PC-9 (cell line): ENCODE measurements at regions not wholly inside any gene's neighbourhood (a gene's known extent, or its start where the extent isn't known, plus 50 kb on each side); places are given as distances from the start of the nearest gene placed in this dataset.

ENCODE experiments used
- BruUV-seq: library from RNA; stranded (reverse); fragments of 400-500 nt; replicated peaks from 2 replicates; lab custom pipeline; 2021; lab: Mats Ljungman, UMichigan
- CTCF ChIA-PET: fragments of 300-600 bp; sonication (Branson Sonifier 250); formaldehyde crosslinking; loops from one replicate; lab custom pipeline; 2022; ENCODE audit warnings: antibody characterized with exemption; lab: Charles Lee
- POLR2A ChIA-PET: fragments of 300-600 bp; sonication (Branson Sonifier 250); formaldehyde crosslinking; loops from one replicate; lab custom pipeline; 2022; ENCODE audit warnings: antibody characterized with exemption; ENCODE audit not compliant: unreplicated experiment; lab: Charles Lee
- DNase-seq, 2 experiments: peaks; one replicate each; pipeline versions ENCODE4 v3.0.0 to v3.0.0-alpha.2; 2015 to 2022; ENCODE audit warnings: mixed read lengths in 1 of 2
- H2AFZ ChIP-seq: fragments of 200-600 bp; sonication (generic); 2 replicates; pipeline ENCODE4 v1.8.1; 2017; ENCODE audit warnings: antibody characterized with exemption
- H3F3A ChIP-seq: fragments of 200-600 bp; sonication (generic); 2 replicates; pipeline ENCODE4 v1.8.1; 2017; ENCODE audit warnings: antibody characterized with exemption, mild to moderate bottlenecking, low read depth; ENCODE audit not compliant: insufficient read depth
- H3K27ac ChIP-seq: fragments of 200-600 bp; sonication (generic); 2 replicates; pipeline ENCODE4 v1.6.1; 2016; ENCODE audit warnings: mixed run types
- H3K27me3 ChIP-seq: fragments of 200-600 bp; sonication (generic); 2 replicates; pipeline ENCODE4 v1.6.1; 2016; ENCODE audit warnings: low read depth, mixed run types; ENCODE audit not compliant: insufficient read depth
- H3K36me3 ChIP-seq: fragments of 200-600 bp; sonication (generic); 2 replicates; pipeline ENCODE4 v1.6.1; 2016; ENCODE audit warnings: low read depth, mixed run types
- H3K4me1 ChIP-seq: fragments of 200-600 bp; sonication (generic); replicated peaks from 2 replicates; pipeline ENCODE4 v1.6.1; 2016; ENCODE audit warnings: mixed run types; ENCODE audit not compliant: insufficient read depth
- H3K4me2 ChIP-seq: fragments of 200-600 bp; sonication (generic); 2 replicates; pipeline ENCODE4 v1.6.1; 2017; ENCODE audit warnings: mixed run types
- H3K4me3 ChIP-seq: fragments of 200-600 bp; sonication (generic); 2 replicates; pipeline ENCODE4 v1.6.1; 2016; ENCODE audit warnings: mixed run types
- H3K79me2 ChIP-seq: fragments of 200-600 bp; sonication (generic); 2 replicates; pipeline ENCODE4 v1.6.1; 2017; ENCODE audit warnings: low read depth, mixed run types
- H3K9me2 ChIP-seq: fragments of 200-600 bp; sonication (generic); 2 replicates; pipeline ENCODE4 v1.8.1; 2017; ENCODE audit warnings: mild to moderate bottlenecking; ENCODE audit not compliant: insufficient read depth
- H3K9me3 ChIP-seq: fragments of 200-600 bp; sonication (generic); 2 replicates; pipeline ENCODE4 v1.8.1; 2016; ENCODE audit warnings: low read depth; ENCODE audit not compliant: insufficient read depth
- H4K20me1 ChIP-seq: fragments of 200-600 bp; sonication (generic); 2 replicates; pipeline ENCODE4 v1.8.1; 2017; ENCODE audit not compliant: insufficient read depth
- EZH2 ChIP-seq: fragments of 200-600 bp; sonication (generic); IDR thresholded peaks from 2 replicates; pipeline ENCODE4 v1.8.0; 2017; ENCODE audit warnings: antibody characterized with exemption, low read depth
- intact Hi-C: fragments of 100-400 bp; cut with micrococcal nuclease; formaldehyde crosslinking; loops from one replicate; pipeline ENCODE4 v1.10.0; 2022; ENCODE audit not compliant: unreplicated experiment
- TF ChIP-seq, protein P1 (sequence below): fragments of 200-600 bp; sonication (generic); conservative IDR thresholded peaks from 2 replicates; pipeline ENCODE4 v1.6.1; 2017; ENCODE audit warnings: mixed run types, antibody characterized with exemption, mild to moderate bottlenecking, moderate library complexity

DNA sequence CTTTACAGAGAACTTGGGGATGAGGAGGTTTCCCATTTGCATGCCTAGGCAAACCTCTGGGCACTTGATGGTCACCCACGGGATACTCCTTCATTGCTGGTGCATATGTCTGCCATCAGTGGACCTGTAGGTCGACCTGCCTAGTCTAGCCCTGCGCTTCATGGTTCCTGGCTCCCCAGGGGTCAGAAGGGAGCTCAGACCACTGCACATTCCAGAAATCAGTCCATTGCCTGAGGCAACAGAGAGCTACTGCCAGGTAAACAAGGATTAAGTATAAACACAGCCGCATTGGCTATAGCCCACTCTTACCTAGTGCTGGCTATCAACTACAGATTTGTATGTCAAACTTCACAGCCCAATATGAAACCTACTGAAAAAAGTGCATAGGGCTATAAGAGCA, 476.4 kb downstream of the SOX5 start:
- CTCF ChIA-PET, result no interaction called here
- TF ChIP-seq EZH2, result no peak
- TF ChIP-seq, protein P1, sequence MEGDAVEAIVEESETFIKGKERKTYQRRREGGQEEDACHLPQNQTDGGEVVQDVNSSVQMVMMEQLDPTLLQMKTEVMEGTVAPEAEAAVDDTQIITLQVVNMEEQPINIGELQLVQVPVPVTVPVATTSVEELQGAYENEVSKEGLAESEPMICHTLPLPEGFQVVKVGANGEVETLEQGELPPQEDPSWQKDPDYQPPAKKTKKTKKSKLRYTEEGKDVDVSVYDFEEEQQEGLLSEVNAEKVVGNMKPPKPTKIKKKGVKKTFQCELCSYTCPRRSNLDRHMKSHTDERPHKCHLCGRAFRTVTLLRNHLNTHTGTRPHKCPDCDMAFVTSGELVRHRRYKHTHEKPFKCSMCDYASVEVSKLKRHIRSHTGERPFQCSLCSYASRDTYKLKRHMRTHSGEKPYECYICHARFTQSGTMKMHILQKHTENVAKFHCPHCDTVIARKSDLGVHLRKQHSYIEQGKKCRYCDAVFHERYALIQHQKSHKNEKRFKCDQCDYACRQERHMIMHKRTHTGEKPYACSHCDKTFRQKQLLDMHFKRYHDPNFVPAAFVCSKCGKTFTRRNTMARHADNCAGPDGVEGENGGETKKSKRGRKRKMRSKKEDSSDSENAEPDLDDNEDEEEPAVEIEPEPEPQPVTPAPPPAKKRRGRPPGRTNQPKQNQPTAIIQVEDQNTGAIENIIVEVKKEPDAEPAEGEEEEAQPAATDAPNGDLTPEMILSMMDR, result no peak
- Histone ChIP-seq H3F3A (no peaks in the 10 kb centered on the region), H4K20me1 (no peaks in the 10 kb centered on the region), H3K9me2 (no peaks in the 10 kb centered on the region), H3K9me3 (no peaks in the 10 kb centered on the region), H3K79me2 (no peaks in the 10 kb centered on the region), H3K4me3 (no peak overlapping the region), H3K27me3 (no peaks in the 10 kb centered on the region), H3K27ac (no peak overlapping the region), H2AFZ (no peak overlapping the region), H3K4me1 (no peaks in the 10 kb centered on the region), H3K4me2 (no peak overlapping the region), H3K36me3 (no peaks in the 10 kb centered on the region)
- POLR2A ChIA-PET, result no interaction called here
- no peak for DNase-seq
- no TSS peak for BruUV-seq
- intact Hi-C loops, result no loop called here

DNA sequence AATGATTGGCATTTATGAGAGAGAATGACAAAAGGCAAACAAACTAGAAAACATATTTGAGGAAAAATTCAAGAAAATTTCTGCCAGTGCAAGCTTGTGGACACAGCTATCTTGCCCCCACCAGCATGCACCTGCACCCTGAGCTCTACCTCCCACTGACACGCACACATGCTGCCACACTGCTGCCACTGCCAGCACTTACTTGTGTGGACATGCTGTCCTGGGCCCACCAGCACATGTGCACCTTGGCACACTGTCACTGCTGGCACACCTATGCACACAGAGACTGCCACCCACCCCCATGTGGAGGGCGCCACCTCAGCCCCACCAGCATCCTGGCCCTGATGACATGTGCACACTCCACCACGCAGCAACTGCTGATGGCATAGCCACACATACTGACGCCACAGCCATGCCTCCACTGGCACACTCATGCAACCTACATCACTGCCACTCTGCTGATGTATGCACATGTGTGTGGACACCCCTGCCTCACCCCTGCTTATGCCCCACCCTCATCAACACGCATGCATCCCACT, 475.0 kb downstream of the SOX5 start:
- intact Hi-C loops, result no loop called here
- DNase-seq, result no peak
- H3K4me2 ChIP-seq, result no peak overlapping the region
- H4K20me1 ChIP-seq, result no peaks in the 10 kb centered on the region
- H2AFZ ChIP-seq, result no peak overlapping the region
- POLR2A ChIA-PET, result no interaction called here
- CTCF ChIA-PET, result no interaction called here
- H3K36me3 ChIP-seq, result no peaks in the 10 kb centered on the region
- no peak for TF ChIP-seq EZH2
- TF ChIP-seq, protein P1, result no peak
- no peak overlapping the region for H3K27ac ChIP-seq
- H3K27me3 ChIP-seq, result no peaks in the 10 kb centered on the region
- no peaks in the 10 kb centered on the region for H3K4me1 ChIP-seq
- H3K9me2 ChIP-seq, result no peaks in the 10 kb centered on the region
- no peaks in the 10 kb centered on the region for H3F3A ChIP-seq
- BruUV-seq, result no TSS peak
- no peaks in the 10 kb centered on the region for H3K79me2 ChIP-seq
- H3K4me3 ChIP-seq, result no peak overlapping the region
- no peaks in the 10 kb centered on the region for H3K9me3 ChIP-seq
